ENCODE measurements at regions not wholly inside any gene's neighbourhood (a gene's known extent, or its start where the extent isn't known, plus 50 kb on each side); places are given as distances from the start of the nearest gene placed in this dataset.

GRCh38 chr16:47943235-47943634, 212.6 kb downstream of the ABCC12 start:
- Histone ChIP-seq H3K27me3 (no peaks in the 10 kb centered on the region), H3K9me3 (no peaks in the 10 kb centered on the region), H3K4me3 (no peak overlapping the region), H3K36me3 (no peaks in the 10 kb centered on the region), H3K27ac (no peak overlapping the region), H3K4me1 (no peaks in the 10 kb centered on the region), H3K9ac (ENCODE audit: low read depth in 2 of 2, low read length in 2 of 2) (no peak overlapping the region)
- intact Hi-C loops (cut with DNase I): no loop called here
- TF ChIP-seq CTCF (IDR thresholded peaks at IDR 0.05): no peak
- no peak for DNase-seq

GRCh38 chr16:47940466-47940865, 215.3 kb downstream of the ABCC12 start:
- intact Hi-C loops (cut with DNase I): no loop called here
- Histone ChIP-seq H3K36me3 (no peaks in the 10 kb centered on the region), H3K4me3 (no peak overlapping the region), H3K9me3 (no peaks in the 10 kb centered on the region), H3K27me3 (no peaks in the 10 kb centered on the region), H3K4me1 (no peaks in the 10 kb centered on the region), H3K27ac (no peak overlapping the region), H3K9ac (ENCODE audit: low read depth in 2 of 2, low read length in 2 of 2) (no peak overlapping the region)
- DNase-seq: no peak
- no peak for TF ChIP-seq CTCF (IDR thresholded peaks at IDR 0.05)

GRCh38 chr16:47939680-47940079, 216.1 kb downstream of the ABCC12 start:
- TF ChIP-seq CTCF (IDR thresholded peaks at IDR 0.05): no peak
- intact Hi-C loops (cut with DNase I): no loop called here

GRCh38 chr16:47938272-47938671, 217.5 kb downstream of the ABCC12 start:
- Histone ChIP-seq H3K9me3 (no peaks in the 10 kb centered on the region), H3K4me1 (no peaks in the 10 kb centered on the region), H3K27me3 (no peaks in the 10 kb centered on the region), H3K27ac (no peak overlapping the region), H3K36me3 (no peaks in the 10 kb centered on the region), H3K4me3 (no peak overlapping the region), H3K9ac (ENCODE audit: low read depth in 2 of 2, low read length in 2 of 2) (no peak overlapping the region)
- no peak for TF ChIP-seq CTCF (IDR thresholded peaks at IDR 0.05)
- intact Hi-C loops (cut with DNase I): no loop called here
- no peak for DNase-seq

More at GRCh38 chr16:47939680-47940079, 216.1 kb downstream of the ABCC12 start:
- no peak overlapping the region for H3K4me3 ChIP-seq
- no peak overlapping the region for H3K9ac ChIP-seq (ENCODE audit: low read depth in 2 of 2, low read length in 2 of 2)
- no peaks in the 10 kb centered on the region for H3K36me3 ChIP-seq
- H3K4me1 ChIP-seq: no peaks in the 10 kb centered on the region
- no peaks in the 10 kb centered on the region for H3K27me3 ChIP-seq
- H3K9me3 ChIP-seq: no peaks in the 10 kb centered on the region
- no peak overlapping the region for H3K27ac ChIP-seq
- no peak for DNase-seq

GRCh38 chr16:47928008-47928407, 227.8 kb downstream of the ABCC12 start:
- Histone ChIP-seq H3K27me3 (no peaks in the 10 kb centered on the region), H3K9ac (ENCODE audit: low read depth in 2 of 2, low read length in 2 of 2) (no peak overlapping the region), H3K9me3 (no peaks in the 10 kb centered on the region), H3K27ac (no peak overlapping the region), H3K36me3 (no peaks in the 10 kb centered on the region), H3K4me1 (no peaks in the 10 kb centered on the region), H3K4me3 (no peak overlapping the region)
- no peak for DNase-seq
- intact Hi-C loops (cut with DNase I): no loop called here
- no peak for TF ChIP-seq CTCF (IDR thresholded peaks at IDR 0.05)

GRCh38 chr16:47927330-47927729, 228.5 kb downstream of the ABCC12 start:
- H3K4me3 ChIP-seq: no peak overlapping the region
- intact Hi-C loops (cut with DNase I): no loop called here
- no peak overlapping the region for H3K27ac ChIP-seq
- H3K4me1 ChIP-seq: no peaks in the 10 kb centered on the region
- no peak for TF ChIP-seq CTCF (IDR thresholded peaks at IDR 0.05)
- no peak overlapping the region for H3K9ac ChIP-seq (ENCODE audit: low read depth in 2 of 2, low read length in 2 of 2)
- DNase-seq: no peak
- no peaks in the 10 kb centered on the region for H3K36me3 ChIP-seq
- H3K27me3 ChIP-seq: no peaks in the 10 kb centered on the region
- no peaks in the 10 kb centered on the region for H3K9me3 ChIP-seq
